ENCODE measurements at regions not wholly inside any gene's neighbourhood (a gene's known extent, or its start where the extent isn't known, plus 50 kb on each side); places are given as distances from the start of the nearest gene placed in this dataset.

- intact Hi-C loops (cut with micrococcal nuclease): no loop called here
- no peak for ATAC-seq (ENCODE audit: low read depth)
- H3K56ac ChIP-seq (ENCODE audit: extremely low read depth, insufficient read depth, low read length): no peak overlapping the region
- no peaks in the 10 kb centered on the region for H3K9me1 ChIP-seq (ENCODE audit: insufficient read depth, low read length)
- no peak overlapping the region for H3K14ac ChIP-seq (replicated peaks; ENCODE audit: low read depth, low read length)
- no peak overlapping the region for H4K8ac ChIP-seq (ENCODE audit: low read depth in 2 of 2, low read length in 2 of 2)
- ChIA-PET CTCF (no interaction called here), POLR2A (ENCODE audit: unreplicated experiment) (no interaction called here)
- H3K9me3 ChIP-seq (ENCODE audit: control insufficient read depth, insufficient read depth, low read length): no peaks in the 10 kb centered on the region
- no peak overlapping the region for H2AK5ac ChIP-seq (ENCODE audit: low read depth, low read length)
- TF ChIP-seq NFE2L2 (IDR thresholded peaks at IDR 0.05; ENCODE audit: low read depth, low read length) (no peak), BHLHE40 (IDR thresholded peaks at IDR 0.05; ENCODE audit: low read depth, low read length) (no peak), SMC3 (IDR thresholded peaks at IDR 0.05; ENCODE audit: low read depth, low read length) (no peak), MAFK (IDR thresholded peaks at IDR 0.05; ENCODE audit: low read depth, low read length) (no peak), FOS (IDR thresholded peaks at IDR 0.05; ENCODE audit: low read depth, low read length) (no peak), RFX5 (IDR thresholded peaks at IDR 0.05; ENCODE audit: low read depth, low read length) (no peak), CTCF (conservative IDR thresholded peaks at IDR 0.05; ENCODE audit: low read depth, low read length) (no peak), CEBPB (IDR thresholded peaks at IDR 0.05; ENCODE audit: low read depth, low read length) (no peak), ELK1 (IDR thresholded peaks at IDR 0.05; ENCODE audit: borderline replicate concordance, low read depth, low read length) (no peak), USF2 (IDR thresholded peaks at IDR 0.05; ENCODE audit: low read depth, low read length) (no peak), MXI1 (IDR thresholded peaks at IDR 0.05; ENCODE audit: borderline replicate concordance, low read depth, low read length) (no peak)
- H3K18ac ChIP-seq (ENCODE audit: low read depth, low read length): no peak overlapping the region
- H3K27ac ChIP-seq (ENCODE audit: insufficient read depth, low read length): no peak overlapping the region
- no peak overlapping the region for H2BK20ac ChIP-seq (ENCODE audit: low read depth, low read length)
- WGBS, 2 experiments (ENCODE audit: extremely low coverage in 2 of 2, insufficient read length in 1 of 2): no CpG with 5 or more reads among the region's 3 CpGs
- H3K4ac ChIP-seq (ENCODE audit: low read depth, low read length): no peak overlapping the region
- no TSS peak for BruUV-seq (replicated peaks)
- H4K5ac ChIP-seq (ENCODE audit: low read depth, low read length): no peak overlapping the region
- H3K27me3 ChIP-seq (ENCODE audit: control insufficient read depth, insufficient read depth, low read length): no peaks in the 10 kb centered on the region
- no peak overlapping the region for H2AK9ac ChIP-seq (replicated peaks; ENCODE audit: low read depth, low read length, poor library complexity)
- H3K79me1 ChIP-seq (ENCODE audit: low read depth in 1 of 2, low read length in 2 of 2): no peaks in the 10 kb centered on the region
- H3K4me1 ChIP-seq (ENCODE audit: control insufficient read depth, insufficient read depth, low read length): no peaks in the 10 kb centered on the region
- no peak overlapping the region for H3K4me2 ChIP-seq (ENCODE audit: low read depth, low read length)
- no peak overlapping the region for H4K91ac ChIP-seq (ENCODE audit: insufficient read depth, low read depth, low read length)
- H3K4me3 ChIP-seq (ENCODE audit: insufficient read depth, low read depth, low read length): no peak overlapping the region
- H2BK15ac ChIP-seq (ENCODE audit: low read depth, low read length): no peak overlapping the region
- no peak overlapping the region for H2BK5ac ChIP-seq (ENCODE audit: low read depth, low read length, poor library complexity, severe bottlenecking)
- H3K9ac ChIP-seq (ENCODE audit: low read depth, low read length): no peak overlapping the region
- H2AFZ ChIP-seq (replicated peaks; ENCODE audit: low read length, poor library complexity): no peak overlapping the region
- no peaks in the 10 kb centered on the region for H4K20me1 ChIP-seq (ENCODE audit: insufficient read depth, low read length)
- no peak overlapping the region for H3K23ac ChIP-seq (ENCODE audit: low read depth, low read length)
- no peak overlapping the region for H2BK120ac ChIP-seq (ENCODE audit: low read depth, low read length)
- H3K36me3 ChIP-seq (ENCODE audit: control insufficient read depth, insufficient read depth, low read length): no peaks in the 10 kb centered on the region
- no peak for DNase-seq
- in situ Hi-C loops (cut with MboI; ENCODE audit: low sequenced_read_pairs): loop anchor here (10.0 to 25.0 kb wide), 3 partner anchors 97 to 830 kb away; no protein-coding TSS in a partner anchor
- dilution Hi-C loops (cut with HindIII; ENCODE audit: low sequenced_read_pairs, unreplicated experiment): no loop called here
Measured at GRCh38 chr16:52184336-52184735, 362.6 kb downstream of the TOX3 start.

All from IMR-90 (cell line).